HL-60 (cell line): ENCODE measurements at regions not wholly inside any gene's neighbourhood (a gene's known extent, or its start where the extent isn't known, plus 50 kb on each side); places are given as distances from the start of the nearest gene placed in this dataset.

Experiments
- CTCF ChIP-seq: IDR thresholded peaks from one replicate; pipeline ENCODE4 v1.5.1; 2011; ENCODE audit warnings: low read length, control low read depth, inconsistent platforms; ENCODE audit not compliant: insufficient read depth
- GABPA ChIP-seq: IDR thresholded peaks from 2 replicates; pipeline ENCODE4 v1.6.1; 2012; ENCODE audit warnings: low read depth
- POLR2AphosphoS5 ChIP-seq: IDR thresholded peaks from 2 replicates; pipeline ENCODE4 v1.6.1; 2012; ENCODE audit warnings: low read depth
- REST ChIP-seq: IDR thresholded peaks from 2 replicates; pipeline ENCODE4 v1.6.1; 2012; ENCODE audit warnings: low read depth; ENCODE audit not compliant: insufficient replicate concordance
- SPI1 ChIP-seq: IDR thresholded peaks from 2 replicates; pipeline ENCODE4 v1.6.1; 2012; ENCODE audit warnings: low read depth, mild to moderate bottlenecking, borderline replicate concordance

- TF ChIP-seq CTCF: no peak
- no peak for TF ChIP-seq POLR2AphosphoS5
- TF ChIP-seq GABPA: no peak
- TF ChIP-seq REST: no peak
- no peak for TF ChIP-seq SPI1
These were observed 233.5 kb upstream of the MTPN start for GRCh38 chr7:136210664-136211063.
